ENCODE measurements at regions not wholly inside any gene's neighbourhood (a gene's known extent, or its start where the extent isn't known, plus 50 kb on each side); places are given as distances from the start of the nearest gene placed in this dataset.

DNA sequence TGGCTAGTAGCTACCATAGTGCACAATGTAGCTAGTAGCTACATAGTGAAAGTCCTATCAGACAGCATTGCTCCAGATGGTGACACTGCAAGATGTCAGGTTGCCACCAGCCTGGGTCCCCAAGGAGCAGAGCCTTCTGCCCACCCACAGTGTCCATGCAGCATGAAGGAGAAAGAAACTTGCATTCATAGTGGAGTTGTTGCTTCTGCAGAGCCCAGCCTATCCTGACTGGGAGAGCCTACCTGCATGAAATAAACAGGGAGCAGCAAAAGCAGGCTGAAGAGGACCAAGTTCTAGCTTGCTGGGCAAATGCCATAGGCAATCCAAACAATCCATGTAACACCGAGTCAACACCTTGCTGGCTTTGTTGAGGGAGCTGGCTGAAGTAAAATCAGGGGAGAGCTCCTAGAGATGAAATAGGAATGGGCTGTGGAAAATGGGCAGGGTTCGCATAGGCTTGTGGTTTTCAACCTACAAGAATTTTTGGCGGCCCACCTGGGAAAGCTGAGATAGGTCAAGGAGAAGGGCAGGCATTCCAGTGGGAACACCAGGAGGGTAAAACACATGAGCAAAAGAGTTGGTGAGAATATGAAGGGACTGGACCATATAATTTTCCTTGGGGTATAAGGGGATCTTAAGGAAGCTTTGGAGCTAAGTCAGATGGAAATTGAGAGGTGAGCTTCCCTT, 195.8 kb downstream of the CYP26B1 start:
- no peak for DNase-seq

DNA sequence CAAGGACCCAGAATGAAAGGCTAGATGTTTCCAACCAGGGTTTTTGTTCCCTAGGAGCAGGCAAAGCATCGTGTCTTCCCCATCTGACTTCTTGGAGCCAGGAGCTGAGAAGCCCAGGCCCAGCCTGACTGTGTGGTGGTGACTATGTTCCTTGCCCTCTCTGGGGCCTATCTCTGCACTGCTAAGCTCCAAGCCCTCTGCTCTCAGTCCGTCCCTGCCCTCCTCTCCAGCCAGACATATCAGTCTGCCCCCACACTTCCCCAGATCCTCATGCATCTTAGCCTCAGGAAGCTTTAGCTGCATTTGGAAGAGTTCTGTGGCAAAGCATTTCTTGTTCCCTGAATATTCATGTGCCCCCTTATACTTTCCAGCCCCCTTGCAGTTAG, 196.6 kb downstream of the CYP26B1 start:
- no peak for DNase-seq

DNA sequence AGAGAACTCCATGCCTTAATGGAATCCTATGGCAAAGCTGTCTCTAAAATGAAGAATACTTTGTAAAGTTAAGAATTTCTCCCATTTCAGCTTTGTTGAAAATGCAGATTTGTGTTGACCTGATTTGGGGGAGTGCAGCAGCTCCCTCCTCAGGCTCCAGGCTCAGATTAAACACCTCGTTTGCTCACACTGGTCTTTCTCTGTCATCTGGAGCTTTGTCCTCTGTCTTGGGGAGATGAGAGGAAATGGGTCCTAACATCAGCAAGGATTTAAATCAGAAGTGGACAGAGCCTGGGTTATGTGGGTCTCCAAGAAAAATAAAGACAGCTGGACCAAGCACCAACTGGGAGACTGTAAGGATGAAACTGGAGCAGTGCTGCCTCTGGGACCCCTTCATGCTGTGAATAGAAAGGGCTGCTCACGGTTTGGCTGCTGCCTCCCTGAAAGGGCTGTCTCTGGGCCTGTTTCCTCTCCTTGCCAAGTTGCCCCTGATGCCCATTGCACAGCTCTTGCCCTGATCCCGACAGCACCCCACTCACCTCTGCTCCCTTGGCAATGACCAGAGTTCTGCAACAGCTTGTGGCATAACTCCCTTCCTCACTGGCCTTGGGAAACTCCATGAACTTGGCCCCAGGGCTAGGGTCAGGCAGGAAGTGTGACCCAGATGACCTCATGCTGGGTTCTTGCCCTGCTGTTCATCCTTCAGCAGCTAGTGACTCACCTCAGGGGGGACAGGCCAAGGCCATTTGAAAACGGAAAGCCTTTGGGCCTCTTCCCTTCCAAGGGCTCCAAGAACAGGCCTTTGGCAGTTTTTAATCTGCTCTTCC, 197.2 kb downstream of the CYP26B1 start:
- DNase-seq, result no peak

DNA sequence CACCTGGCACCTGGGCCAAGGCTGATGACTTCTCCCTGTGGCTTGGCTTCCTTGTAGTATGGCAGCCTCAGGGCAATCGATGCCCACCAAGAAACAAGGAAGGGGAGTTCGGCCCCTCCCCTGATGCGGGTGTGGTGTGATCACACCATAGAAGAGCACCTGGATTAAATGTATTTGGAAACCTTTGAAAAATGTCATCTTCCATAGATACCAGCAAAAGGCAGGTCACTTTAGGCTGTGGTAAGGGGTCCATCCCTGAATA, 198.2 kb downstream of the CYP26B1 start:
- DNase-seq, result no peak

DNA sequence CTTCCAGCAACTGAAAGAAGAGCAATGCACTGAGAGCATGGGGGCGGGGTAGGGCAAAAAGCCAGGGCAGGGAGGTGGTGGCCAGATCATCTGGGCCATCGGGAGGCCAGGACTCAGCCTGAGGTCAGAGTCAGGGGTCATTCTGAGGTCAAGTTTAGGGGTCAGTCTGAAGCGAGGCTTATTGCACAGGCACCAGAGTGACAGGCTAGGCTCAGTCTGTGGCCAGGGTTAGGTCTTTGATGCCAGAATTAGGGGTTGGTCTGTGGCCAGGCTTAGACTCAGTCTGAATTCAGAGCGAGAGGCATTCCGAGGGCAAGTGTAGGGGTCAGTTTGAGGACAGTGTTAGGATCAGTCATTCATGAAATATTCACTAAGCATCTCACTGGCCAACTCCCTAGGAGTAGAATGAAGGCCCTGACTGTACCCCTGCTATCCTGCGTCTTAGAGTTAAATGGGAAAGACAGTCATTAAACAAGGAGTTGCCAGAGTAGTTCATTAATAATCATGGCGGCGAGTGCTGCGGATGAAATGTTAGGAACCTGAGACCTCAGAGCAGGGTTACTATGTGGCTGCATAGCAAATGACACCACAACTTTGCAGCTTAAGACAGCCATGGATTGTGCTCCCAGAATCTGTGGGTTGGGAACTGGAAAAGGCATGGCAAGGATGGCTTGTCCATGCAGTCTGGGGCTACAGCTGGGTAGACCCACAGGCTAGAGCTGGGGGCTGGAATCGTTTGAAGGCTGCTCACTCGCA, 198.7 kb downstream of the CYP26B1 start:
- DNase-seq, result no peak

DNA sequence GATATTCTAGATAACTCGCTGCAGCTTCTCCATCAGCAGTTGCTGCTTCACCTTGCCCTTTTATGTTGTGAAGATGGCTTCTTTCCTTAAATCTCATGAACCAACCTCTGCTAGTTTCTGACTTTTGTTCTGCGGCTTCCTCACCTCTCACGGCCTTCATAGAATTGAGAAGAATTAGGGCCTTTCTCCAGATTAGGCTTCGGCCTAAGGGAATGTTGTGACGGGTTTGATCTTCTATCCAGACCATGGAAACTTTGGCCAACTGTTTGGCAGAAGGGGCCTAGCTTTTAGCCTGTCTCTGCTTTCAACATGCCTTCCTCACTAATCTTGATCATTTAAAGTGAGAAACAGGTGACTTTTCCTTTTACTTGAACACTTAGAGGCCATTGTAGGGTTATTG, 199.9 kb downstream of the CYP26B1 start:
- no peak for DNase-seq

DNA sequence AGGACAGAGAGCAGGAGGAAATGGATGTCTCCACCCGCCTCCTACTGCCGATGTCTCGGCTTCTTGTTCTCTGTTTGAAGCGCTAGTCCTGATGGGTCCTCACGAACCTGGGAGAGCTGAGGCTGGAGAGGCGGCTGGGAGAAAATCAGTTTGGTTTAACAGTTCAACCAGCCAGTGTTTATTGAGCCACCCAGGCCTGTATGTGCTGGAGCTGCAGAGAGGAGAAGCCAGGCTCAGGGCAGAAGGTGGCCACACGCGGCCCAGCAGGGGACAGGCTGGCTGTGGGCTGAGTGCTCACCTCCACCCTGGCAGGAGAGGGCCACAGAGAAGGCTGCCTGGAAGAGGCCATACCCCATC, 202.1 kb downstream of the CYP26B1 start:
- no peak for DNase-seq

DNA sequence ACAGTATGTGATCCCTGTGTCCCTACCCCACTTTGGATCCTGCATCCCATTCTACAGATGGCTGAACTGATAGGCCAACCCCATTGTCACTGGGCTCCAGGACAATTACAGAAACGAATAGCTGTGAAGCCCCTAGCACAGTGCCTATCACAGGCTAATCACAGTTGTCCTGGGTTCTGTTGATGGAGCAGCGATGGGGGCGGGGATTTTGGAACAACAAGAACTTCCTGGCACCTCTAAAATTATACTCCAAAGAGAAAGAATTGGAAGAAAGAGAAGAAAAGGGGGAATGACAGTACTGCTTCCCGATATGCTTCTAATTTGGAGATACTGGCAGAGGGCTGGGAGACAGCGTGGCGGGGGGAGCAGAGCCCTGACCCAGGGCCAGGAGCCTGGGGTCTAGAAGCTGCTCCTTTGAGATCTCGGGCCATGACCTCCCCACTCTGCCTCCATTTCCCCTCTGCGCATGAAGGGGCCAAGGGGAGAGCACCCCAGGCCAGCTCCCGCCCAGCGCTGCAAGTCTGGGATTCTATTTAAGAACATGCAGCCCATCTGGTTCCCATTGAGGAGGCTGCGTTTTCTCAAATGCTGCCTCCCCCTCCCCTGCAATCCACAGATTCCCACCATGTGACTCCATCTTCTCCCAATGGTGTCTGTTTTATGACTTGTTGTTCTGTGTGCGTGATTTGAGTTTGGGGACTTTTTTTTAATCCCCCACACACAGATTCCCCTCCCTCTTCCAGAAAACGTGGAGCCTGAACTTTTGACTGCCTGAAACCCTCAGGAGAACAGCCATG, 202.7 kb downstream of the CYP26B1 start:
- no peak for DNase-seq

DNA sequence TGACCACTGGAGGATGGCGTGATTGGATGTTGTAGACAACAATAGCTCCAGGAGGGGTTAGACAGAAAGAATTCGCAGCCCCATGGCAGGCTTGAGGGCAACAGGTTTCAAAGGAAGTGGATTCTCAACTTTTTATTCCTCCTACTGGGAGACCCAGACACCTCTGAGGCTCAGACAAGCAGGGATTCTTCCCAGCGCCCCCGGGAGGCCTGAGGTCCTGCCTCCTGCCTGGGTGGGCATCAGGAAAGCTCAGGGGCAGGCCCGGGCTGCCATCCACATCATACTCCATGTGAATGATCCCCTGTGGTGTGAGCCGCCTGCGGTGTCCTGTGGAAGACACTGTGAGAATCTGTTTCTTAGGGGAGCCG, 203.5 kb downstream of the CYP26B1 start:
- DNase-seq, result no peak

DNA sequence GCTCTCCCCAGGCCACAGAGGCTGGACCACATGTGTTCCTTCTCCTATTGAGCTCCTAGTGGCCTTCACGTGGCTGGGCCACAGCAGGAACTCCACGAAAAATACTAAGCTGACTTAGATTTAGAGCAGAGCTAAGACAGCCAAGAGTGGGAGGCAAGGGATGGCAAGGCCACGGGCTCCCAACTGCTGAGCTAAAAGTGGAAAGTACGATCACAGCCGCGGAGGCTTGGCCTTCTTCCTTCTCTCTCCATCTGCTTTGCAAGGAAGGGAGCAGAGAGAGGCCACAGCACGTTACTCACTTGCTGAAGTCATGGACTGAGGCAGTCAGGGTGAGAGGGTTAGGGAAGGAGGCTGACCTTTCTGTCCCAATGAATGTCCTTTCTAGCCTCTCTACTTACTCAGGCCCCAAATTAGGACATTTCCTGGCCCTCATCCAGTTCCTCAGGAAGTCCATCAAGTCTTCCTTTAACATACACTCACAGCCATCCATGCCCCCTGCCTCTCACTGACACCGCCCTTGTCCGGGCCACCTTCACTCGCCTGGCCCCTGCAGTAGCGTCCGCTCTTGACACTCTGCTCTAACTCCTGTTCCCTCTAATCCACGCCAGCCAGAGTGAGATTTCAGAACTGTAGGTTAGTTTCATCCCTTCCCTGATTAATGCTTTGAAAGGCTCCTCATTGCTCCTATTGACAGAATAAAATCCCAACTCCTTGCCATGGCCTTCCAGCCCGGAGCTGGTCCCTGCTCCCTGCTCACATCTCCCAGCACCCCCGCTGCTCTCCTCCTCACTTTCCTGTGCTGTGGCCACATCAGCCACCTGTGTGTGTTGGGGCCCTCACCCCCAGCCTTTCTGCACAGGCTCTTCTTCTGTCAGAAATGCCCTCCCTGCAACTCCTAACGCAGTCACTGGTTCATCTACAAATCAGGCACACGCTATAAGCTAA, 204.2 kb downstream of the CYP26B1 start:
- DNase-seq, result no peak

DNA sequence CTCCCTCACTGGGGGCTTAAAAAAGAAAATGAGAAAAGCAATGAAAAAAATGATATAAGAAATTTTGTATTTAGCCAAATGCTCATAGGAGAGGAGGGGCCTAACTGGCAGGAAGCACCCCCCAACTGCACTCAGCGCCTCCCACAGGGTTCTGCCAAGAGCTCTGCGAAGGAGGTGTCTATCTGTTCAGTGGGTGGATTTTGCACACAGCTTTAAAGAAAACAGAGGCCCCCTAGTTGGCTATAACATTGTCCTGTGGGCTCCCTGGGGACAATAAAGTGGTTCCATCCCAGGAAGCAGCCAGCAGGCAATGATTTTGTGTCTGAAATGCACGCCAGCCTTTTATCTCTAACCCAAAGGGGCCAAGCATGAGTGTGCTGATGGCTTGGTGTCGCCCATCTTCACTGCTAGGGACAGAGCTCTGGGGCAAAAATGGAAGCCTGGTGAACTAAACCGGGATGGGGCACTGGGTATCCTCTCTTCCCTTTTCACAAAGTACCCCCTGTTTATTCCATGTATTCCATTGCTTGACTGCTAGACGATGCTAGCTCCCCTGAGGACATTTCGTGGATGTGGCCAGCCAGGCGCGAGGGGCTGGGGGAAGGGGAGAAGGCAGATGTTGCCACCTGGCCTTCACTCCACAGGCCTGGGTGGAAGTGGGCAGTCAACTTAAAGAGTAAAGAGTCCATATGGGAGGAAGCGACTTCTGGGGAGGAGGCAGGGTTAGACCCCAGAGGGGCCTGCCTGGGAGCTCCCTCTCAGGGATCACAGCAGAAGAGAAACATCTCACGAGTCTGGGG, 205.7 kb downstream of the CYP26B1 start:
- DNase-seq, result no peak

DNA sequence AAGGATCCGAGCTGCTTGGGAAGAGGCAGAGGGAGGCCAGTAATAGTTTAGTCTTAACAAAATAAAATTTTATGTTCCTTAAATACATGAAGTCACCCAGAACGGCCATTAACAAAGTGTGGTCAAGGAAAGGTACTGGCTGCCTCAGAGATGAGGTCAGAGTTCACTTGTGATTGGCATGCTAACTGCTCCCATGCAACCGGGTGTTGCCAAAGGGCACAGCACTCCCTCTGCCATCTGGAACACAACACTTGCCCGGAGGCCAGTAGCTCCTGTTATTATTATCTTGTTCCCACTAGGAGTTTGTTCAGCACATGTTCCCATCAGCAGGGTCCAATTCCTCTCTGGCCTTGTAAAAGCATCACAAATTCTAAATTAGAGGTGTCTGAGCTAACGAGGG, 207.0 kb downstream of the CYP26B1 start:
- no peak for DNase-seq

DNA sequence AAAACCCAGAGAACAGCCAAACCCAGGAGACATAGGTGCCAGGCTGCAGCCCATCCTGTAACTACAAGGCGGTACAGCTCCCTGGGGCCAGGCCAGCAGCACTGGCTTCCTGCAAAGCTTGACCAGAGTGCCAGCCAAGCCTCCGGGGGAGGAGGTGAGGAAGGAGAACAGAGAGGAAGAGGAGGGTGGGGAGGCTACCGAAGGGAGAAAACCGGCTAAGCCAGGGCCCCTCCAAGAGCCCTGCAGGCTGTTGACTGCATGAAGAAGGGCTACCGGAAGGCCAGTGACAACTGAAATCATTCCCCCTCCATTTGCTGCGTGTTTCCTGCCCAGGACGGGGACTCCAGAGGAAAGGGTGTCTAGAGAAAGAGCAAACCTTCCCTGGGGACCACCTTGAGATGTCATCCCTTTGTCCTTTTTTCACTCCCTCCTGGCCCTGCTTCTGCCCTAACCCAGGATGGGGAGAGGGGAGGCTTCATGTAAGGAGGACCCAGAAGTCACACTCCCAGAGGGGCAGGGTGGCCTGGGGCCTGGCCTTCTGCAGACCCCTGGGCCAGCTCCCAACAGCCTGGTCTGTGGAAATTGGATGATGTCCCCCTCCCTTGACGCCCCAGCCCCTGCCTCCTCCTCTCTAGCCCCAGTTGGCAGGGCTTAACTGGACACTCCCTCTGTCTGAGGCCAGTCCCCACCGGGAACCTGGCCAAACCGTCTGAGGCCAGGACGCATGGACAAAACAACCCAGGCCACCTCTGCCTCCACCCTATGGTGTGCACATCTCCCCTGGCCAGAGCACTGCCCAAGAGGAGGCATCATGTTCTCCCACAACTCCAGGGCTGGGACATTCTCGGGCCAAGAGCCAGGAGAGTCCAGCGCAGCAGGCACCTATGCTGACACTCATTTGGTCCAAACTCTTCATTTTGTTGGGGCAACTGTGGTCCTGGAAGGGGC, 207.8 kb downstream of the CYP26B1 start:
- DNase-seq, result no peak

DNA sequence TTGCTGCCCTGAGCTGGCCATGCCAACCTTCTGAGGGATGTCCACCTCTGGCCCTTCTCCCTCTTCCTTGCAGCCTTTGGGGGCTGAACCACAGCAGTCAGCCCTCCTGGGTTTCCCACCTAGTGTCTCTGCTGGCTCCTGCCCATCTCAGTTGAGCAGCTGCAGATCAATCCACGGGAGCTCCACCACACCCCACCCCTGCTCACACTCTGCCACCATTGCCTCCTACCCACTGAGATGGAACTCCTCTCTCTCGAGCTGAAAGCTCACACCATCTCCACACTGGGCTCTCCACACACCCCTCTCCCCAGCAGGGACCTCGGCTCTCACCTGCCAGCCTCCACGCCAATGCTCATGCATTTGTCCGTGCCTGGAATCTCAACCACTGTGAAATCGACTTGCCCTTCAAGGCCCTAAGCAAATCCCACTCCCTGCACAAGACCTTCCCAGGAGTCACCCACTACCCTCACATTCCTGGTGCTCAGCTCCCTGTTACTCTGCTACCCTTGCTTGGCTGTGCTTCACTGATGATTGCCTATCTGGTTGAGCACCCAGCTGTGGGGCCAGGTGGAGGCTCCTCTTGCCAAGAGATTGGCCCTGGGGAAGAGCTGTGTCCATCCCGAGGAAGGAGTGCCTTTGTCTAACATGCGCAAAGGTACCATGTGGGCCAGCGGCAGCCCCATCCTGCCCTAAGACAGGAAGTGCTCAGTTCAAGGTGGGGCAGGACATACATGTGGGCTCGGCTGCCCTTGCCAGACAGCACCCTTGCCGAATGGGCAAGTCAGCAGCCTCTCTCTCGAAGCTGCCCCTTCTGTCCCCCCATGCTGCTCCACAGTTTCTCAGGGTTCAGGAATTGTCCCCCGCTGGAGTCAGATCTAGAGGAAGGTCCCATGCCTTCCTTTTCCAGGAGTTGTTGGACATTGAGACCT, 208.7 kb downstream of the CYP26B1 start:
- DNase-seq, result no peak

DNA sequence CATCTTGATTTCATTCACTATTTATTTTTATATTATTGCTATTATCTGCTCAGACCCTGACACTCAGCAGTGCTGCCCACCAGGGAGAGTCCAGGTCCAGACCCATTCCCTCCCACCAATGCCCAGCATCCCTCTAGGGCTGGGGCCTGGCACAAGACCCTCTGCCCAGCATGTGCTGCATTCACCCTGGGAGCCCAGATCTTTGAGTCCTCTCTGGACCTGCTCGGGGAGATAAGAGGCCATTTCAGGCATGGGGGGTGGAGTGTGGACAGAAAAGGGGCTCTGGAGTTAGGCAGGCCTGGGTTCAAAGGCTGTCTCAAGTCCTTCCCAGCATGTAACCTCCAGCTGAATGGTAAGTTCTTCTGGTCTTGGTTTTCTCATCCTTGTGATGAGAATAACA, 209.6 kb downstream of the CYP26B1 start:
- no peak for DNase-seq

DNA sequence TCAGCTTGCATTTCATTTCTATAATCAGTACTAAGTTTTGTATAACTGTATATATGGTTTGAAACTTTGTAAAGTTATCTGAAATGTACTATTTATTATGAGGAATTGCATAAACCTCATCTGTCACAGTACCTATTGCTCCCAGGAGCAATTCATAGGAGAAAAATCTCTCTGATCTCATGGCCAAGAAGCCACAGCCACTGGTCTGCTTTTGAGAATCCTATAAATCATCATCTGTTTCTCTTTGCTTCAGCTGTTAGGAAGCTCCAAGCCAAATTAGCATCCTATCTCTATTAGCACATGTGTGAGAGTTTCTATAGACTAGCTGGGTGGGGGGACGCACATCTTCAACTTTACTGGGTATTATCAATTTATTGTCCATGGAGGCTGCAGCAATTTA, 210.3 kb downstream of the CYP26B1 start:
- no peak for DNase-seq

DNA sequence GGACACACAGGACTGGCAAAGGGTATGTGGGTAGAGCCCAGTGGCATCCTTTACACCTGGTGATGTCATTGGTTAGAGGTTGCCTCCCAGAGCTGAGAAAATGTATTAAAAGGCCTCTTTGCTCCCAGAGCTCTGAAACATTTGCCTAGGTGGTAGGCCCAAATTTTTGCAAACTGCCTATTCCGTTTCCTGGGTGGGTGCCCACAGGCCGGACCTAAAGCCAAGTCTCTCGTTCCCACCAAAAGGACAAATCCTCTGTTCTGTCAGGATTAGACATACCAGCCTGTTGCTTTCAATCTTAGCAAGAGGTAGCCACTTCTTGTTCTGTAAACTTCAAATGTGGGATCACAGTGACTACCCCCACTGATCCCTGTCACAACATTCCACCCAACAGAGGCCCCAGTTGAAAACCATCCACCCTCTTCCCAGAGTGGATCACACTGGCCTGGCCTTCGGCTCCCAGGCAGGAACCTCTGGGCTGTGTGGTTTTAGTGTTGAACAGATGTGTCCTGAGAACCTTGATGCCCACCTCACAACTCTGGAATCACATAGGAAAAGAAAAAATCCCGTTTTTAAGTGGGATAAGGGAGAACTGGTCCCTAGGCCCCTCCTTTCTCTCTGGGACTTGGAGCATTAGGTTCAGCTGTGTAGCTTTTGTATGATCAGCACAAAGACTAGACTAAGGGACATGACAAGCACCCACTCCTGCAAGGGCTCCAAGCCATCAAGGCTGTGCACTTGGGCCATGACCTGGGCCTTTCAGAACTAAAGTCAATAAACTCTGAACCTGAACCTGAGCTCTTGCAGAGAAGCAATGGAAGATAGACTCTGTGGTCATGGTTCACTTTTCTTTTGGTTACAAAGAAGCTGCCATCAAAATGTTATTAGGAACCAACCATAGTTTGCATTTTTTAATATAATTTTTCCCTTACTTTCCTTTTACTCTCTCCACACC, 211.3 kb downstream of the CYP26B1 start:
- DNase-seq, result no peak
